A673 (cell line): ENCODE measurements at regions not wholly inside any gene's neighbourhood (a gene's known extent, or its start where the extent isn't known, plus 50 kb on each side); places are given as distances from the start of the nearest gene placed in this dataset.

ENCODE experiments used
- BruUV-seq: library from RNA; stranded (reverse); fragments of 400-500 nt; replicated peaks from 2 replicates; lab custom pipeline; 2021; lab: Mats Ljungman, UMichigan
- CTCF ChIA-PET: fragments of 300-600 bp; sonication (Branson Sonifier 250); formaldehyde crosslinking; loops from one replicate; lab custom pipeline; 2022; ENCODE audit warnings: antibody characterized with exemption; lab: Charles Lee
- POLR2A ChIA-PET: fragments of 300-600 bp; sonication (Branson Sonifier 250); formaldehyde crosslinking; loops from one replicate; lab custom pipeline; 2022; ENCODE audit warnings: antibody characterized with exemption; ENCODE audit not compliant: low non-redundant PET; lab: Charles Lee
- DNase-seq: peaks from one replicate; pipeline ENCODE4 v3.0.0-alpha.2; 2015; ENCODE audit warnings: low spot score
- H3K27ac ChIP-seq: fragments of 200-600 bp; sonication (generic); 2 replicates; pipeline ENCODE4 v1.5.1; 2016; ENCODE audit warnings: mixed run types, low read depth, mild to moderate bottlenecking, mixed read lengths, antibody characterized with exemption, low read length; ENCODE audit not compliant: poor library complexity, severe bottlenecking
- H3K27me3 ChIP-seq: fragments of 200-600 bp; sonication (generic); replicated peaks from 2 replicates; pipeline ENCODE4 v1.6.1; 2017; ENCODE audit warnings: mixed run types, low read depth, mild to moderate bottlenecking, mixed read lengths, antibody characterized with exemption, low read length; ENCODE audit not compliant: insufficient read depth, poor library complexity
- H3K36me3 ChIP-seq: fragments of 200-600 bp; sonication (generic); 2 replicates; pipeline ENCODE4 v1.6.1; 2016; ENCODE audit warnings: mixed run types, mild to moderate bottlenecking, mixed read lengths, antibody characterized with exemption, low read length; ENCODE audit not compliant: insufficient read depth, poor library complexity, severe bottlenecking
- H3K4me1 ChIP-seq: fragments of 200-600 bp; sonication (generic); 2 replicates; pipeline ENCODE4 v1.6.1; 2017; ENCODE audit warnings: mixed run types, mild to moderate bottlenecking, mixed read lengths, antibody characterized with exemption, low read length; ENCODE audit not compliant: insufficient read depth, poor library complexity, severe bottlenecking
- H3K4me3 ChIP-seq: fragments of 200-600 bp; sonication (generic); 2 replicates; pipeline ENCODE4 v1.5.1; 2016; ENCODE audit warnings: low read depth, mixed run types, mild to moderate bottlenecking, mixed read lengths, low read length; ENCODE audit not compliant: poor library complexity, severe bottlenecking
- H3K9me3 ChIP-seq: fragments of 200-600 bp; sonication (generic); 2 replicates; pipeline ENCODE4 v1.6.1; 2016; ENCODE audit warnings: mixed run types, low read depth, mild to moderate bottlenecking, mixed read lengths, antibody characterized with exemption, low read length; ENCODE audit not compliant: poor library complexity, severe bottlenecking
- EZH2 ChIP-seq: fragments of 200-600 bp; sonication (generic); IDR thresholded peaks from 2 replicates; pipeline ENCODE4 v1.6.1; 2017; ENCODE audit warnings: borderline replicate concordance, low read depth, mild to moderate bottlenecking, mixed read lengths, antibody characterized with exemption, low read length; ENCODE audit not compliant: poor library complexity, severe bottlenecking
- intact Hi-C: fragments of 100-400 bp; cut with micrococcal nuclease; formaldehyde crosslinking; loops from one replicate; pipeline ENCODE4 v1.10.0; 2022; ENCODE audit not compliant: unreplicated experiment
- TF ChIP-seq, protein P1 (sequence below): fragments of 300-800, 200-600 bp; sonication (generic); conservative IDR thresholded peaks from 2 replicates; pipeline ENCODE4 v1.5.1; 2017; ENCODE audit warnings: low read depth, mild to moderate bottlenecking, antibody characterized with exemption, low read length, moderate library complexity, mixed read lengths

DNA sequence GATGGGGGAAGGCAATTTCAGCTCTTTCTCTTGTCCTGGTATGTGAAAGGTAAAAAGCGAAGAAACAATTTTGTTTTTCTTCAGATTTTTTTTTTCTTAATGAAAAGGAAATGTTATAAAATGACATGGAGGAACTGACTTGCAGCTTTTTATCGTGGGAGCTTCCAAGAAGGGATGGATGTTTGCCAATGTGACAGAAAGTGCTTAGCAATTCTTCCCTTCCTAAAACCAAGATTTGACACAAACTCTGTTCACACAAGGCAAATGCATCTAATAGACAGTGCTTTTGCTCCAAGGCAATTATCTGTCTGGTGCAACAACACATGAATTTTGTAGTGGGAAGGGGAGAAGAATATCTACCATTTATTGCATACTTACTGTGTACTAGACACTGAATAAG is 988.5 kb downstream of the CDH11 start:
- Histone ChIP-seq H3K9me3 (no peaks in the 10 kb centered on the region), H3K27ac (no peak overlapping the region), H3K4me1 (no peaks in the 10 kb centered on the region), H3K27me3 (no peaks in the 10 kb centered on the region), H3K4me3 (no peak overlapping the region), H3K36me3 (no peaks in the 10 kb centered on the region)
- no peak for DNase-seq
- TF ChIP-seq, protein P1, sequence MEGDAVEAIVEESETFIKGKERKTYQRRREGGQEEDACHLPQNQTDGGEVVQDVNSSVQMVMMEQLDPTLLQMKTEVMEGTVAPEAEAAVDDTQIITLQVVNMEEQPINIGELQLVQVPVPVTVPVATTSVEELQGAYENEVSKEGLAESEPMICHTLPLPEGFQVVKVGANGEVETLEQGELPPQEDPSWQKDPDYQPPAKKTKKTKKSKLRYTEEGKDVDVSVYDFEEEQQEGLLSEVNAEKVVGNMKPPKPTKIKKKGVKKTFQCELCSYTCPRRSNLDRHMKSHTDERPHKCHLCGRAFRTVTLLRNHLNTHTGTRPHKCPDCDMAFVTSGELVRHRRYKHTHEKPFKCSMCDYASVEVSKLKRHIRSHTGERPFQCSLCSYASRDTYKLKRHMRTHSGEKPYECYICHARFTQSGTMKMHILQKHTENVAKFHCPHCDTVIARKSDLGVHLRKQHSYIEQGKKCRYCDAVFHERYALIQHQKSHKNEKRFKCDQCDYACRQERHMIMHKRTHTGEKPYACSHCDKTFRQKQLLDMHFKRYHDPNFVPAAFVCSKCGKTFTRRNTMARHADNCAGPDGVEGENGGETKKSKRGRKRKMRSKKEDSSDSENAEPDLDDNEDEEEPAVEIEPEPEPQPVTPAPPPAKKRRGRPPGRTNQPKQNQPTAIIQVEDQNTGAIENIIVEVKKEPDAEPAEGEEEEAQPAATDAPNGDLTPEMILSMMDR, result no peak
- TF ChIP-seq EZH2, result no peak
- intact Hi-C loops, result no loop called here
- ChIA-PET CTCF (no interaction called here), POLR2A (no interaction called here)
- BruUV-seq, result no TSS peak

DNA sequence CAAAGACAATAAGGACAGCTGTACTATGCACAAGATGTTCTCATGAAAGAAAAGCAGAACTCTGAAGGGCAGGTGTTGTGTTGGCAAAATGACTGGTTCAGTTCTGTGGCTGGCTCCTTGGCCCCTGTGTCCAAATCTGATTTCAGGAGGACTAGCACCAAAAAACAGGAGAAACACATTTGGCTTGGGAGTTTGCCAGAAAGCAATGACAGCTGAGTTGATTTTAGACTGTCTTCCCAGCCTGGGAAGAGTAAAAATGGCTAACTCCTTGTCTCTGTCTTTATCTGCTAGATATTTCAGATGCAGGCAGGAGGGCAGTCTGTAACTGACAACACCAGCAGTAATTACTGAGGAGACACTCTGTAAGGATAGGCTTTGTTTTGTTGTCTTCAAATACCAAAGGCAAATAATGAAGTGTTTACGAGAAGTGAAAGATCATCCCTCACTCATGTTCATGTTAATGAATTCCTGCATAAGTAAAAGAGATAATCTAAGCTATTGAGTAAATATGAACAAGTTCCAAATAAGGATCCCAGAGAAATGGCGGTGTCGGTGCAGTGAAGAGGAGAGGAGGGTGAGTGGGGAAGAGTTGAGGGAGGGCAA is 989.0 kb downstream of the CDH11 start:
- DNase-seq, result no peak
- ChIA-PET CTCF (no interaction called here), POLR2A (no interaction called here)
- TF ChIP-seq, protein P1, result no peak
- TF ChIP-seq EZH2, result no peak
- Histone ChIP-seq H3K9me3 (no peaks in the 10 kb centered on the region), H3K4me3 (no peak overlapping the region), H3K4me1 (no peaks in the 10 kb centered on the region), H3K27me3 (no peaks in the 10 kb centered on the region), H3K27ac (no peak overlapping the region), H3K36me3 (no peaks in the 10 kb centered on the region)
- no TSS peak for BruUV-seq
- intact Hi-C loops, result no loop called here

DNA sequence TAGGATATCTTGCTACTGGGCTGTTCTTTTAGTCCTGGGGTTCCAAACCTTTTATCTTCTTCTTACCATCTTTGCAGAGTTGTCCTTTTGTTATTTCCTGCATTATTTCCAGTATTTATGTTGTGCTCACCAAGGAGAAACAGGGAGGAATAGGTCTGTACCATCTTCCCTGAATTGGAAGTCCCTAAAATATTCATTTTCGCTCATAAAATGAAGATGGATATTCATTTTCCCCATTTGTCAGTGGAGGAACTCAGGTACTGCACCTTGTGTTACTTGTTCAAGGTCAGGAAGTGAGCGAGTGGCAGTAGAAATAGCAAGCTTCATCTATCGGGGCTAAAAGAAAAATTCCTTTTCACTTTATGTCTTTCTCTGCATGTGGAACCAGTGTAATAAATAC is 989.7 kb downstream of the CDH11 start:
- no peak overlapping the region for H3K4me3 ChIP-seq
- no TSS peak for BruUV-seq
- no peaks in the 10 kb centered on the region for H3K9me3 ChIP-seq
- ChIA-PET CTCF (no interaction called here), POLR2A (no interaction called here)
- no peaks in the 10 kb centered on the region for H3K4me1 ChIP-seq
- no peak overlapping the region for H3K27ac ChIP-seq
- intact Hi-C loops, result no loop called here
- H3K36me3 ChIP-seq, result no peaks in the 10 kb centered on the region
- TF ChIP-seq, protein P1, result no peak
- TF ChIP-seq EZH2, result no peak
- H3K27me3 ChIP-seq, result no peaks in the 10 kb centered on the region
- no peak for DNase-seq
